ENCODE measurements at regions not wholly inside any gene's neighbourhood (a gene's known extent, or its start where the extent isn't known, plus 50 kb on each side); places are given as distances from the start of the nearest gene placed in this dataset.
"Not testable (repeated sequence)": the region's sequence is repeated elsewhere in the genome, so short reads cannot be mapped to it uniquely, and the experiment has no call there.

GRCh38 chr11:44388828-44389657 lies 79.1 kb upstream of the ALX4 start:
- DNase-seq, result no peak

GRCh38 chr11:44389963-44390605 lies 80.1 kb upstream of the ALX4 start:
- DNase-seq, result no peak

- not testable (repeated sequence) for DNase-seq
These were observed 81.1 kb upstream of the ALX4 start for GRCh38 chr11:44391004-44391403.

- DNase-seq, result not testable (repeated sequence)
These were observed 86.8 kb upstream of the ALX4 start for GRCh38 chr11:44396746-44397145.

- no peak for DNase-seq
These were observed 87.7 kb upstream of the ALX4 start for GRCh38 chr11:44397586-44398178.

DNA sequence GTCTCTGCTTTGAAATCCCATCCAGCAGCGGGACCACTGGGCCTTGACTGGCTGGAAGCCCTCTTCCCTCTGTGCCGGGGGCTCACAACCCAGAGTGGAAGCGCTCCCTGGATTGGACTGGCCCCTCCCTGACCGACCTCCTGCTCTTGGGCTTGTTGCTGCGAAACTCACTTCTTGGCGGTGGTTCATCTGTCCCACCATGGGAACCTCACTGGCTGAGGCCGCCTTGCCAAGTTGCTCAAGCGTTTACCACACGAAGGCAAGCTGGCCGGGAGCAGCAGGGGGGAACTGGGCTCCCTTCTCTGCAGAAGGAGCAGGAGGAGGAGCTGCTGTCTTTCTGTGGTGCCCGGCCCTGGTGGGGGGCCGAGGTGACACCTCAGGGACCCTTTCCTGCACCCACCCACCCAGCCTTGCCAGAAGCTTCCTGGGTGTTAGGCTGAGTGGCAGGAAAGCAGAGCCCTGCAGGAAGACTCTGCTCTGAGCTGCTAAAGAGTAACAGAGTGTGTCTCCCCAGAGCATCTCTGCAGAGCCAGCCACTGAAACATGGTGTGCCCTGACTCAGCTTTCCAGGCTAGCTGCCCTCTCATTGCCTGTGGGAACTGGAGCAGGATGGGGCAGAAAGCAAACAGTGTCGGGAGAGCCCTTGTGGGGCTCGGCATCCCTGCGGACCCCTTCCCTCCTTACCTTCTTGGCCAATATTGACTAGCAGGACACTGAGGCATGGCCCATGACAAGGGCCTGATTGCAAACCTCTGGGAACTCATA lies 88.5 kb upstream of the ALX4 start:
- no peak for DNase-seq

DNA sequence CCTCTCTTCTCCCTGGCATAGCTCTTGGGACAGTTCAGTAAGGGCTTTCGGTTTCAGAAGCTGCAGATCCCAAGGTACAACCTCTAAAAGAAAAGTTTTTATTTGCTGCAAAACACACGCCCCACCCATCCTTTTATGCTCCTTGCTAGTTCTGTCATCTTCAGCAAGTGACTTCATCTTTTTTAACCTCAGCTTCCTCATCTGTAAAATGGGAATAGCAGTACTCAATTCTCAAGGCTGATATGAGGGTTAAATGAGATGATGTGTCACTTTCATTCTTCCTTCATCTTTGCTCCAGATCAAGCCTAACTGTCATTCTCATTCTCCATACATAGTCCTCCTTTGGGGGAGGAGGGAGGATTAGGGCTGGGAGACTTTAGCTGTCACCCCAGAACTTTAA lies 90.0 kb upstream of the ALX4 start:
- no peak for DNase-seq

DNA sequence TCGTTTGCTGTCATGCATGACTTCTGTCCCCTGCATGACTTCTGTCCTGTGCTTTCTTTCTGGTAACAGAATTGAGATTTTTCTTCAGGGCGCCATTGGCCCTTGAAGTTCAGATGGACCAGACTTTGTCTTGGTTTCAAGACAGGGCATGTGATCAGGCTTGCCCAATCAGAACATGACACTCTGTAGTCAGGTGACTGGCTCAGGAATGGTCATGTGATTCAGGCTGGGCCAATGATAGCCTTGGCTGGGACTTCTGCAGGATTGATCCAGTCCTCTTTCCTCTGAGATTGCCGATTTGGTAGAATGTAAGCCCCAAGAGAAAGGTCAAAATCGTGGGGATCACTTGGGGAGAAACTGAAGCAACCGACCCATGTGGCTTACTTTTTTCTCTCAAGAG lies 90.5 kb upstream of the ALX4 start:
- DNase-seq, result no peak

- no peak for DNase-seq
These were observed 92.6 kb upstream of the ALX4 start for GRCh38 chr11:44402466-44403075.

GRCh38 chr11:44403176-44403575 lies 93.2 kb upstream of the ALX4 start:
- DNase-seq, result no peak

DNA sequence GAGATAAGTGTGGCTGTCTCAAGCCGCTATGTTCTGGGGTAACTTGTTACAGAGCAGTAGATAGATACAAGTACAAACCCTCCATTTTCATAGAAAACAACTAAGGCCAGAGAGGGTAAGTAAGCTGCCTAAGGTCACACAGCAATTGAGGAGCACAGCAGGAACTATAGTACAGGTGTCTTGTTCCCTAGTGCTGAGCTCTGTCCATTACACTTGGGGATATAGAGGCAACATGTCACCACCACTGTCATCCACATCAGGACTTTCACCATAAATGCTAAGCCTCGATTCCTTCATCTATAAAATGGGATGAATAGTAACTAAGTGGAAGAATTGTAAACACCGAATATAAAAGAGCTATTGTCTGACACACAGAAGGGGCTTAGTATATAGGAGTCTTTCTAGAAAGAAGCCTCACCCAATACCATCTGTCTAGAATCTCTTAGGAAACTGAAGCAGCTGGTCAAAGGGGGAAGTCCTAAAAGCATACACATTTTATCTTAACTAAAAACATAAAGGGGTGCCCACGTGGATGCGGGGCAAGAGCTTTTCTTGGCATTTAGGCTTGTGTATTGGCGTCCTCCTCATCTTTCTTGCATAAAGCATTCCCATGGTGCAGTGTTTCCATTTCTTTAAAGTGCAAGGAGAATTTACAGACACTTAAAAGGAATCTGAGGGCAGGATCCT lies 93.8 kb upstream of the ALX4 start:
- DNase-seq, result no peak

GRCh38 chr11:44404301-44404700 lies 94.4 kb upstream of the ALX4 start:
- DNase-seq, result no peak

DNA sequence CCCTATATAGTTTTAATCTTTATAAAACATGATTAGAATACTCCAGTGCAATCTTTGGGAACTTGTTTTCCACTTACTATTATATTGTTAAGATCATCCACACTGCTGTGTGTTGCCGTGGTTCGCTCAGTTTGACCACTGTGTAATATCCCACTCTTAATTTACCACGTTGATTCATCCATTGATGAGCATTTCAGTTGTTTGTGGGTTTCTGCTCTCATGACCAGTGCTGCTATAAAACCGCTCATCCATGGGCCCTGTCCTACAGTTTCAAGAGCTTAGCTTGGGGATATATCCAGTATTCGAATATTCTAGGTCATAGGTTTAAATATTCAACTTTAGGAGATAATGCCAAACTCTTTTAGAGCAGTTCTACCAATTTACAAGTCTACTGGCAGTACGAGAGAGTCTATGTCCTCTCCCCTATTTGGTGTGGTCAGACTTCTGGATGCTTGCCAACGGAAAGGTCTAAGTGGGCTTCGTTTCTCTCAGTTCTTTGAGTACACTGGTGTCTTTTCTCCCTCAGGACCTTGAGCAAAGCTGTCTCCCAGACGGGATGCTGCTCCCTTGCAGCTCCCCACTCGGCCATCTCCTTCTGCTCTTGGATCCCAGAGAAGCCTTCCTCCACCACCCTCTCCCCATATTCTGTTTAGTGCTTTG lies 94.9 kb upstream of the ALX4 start:
- no peak for DNase-seq

DNA sequence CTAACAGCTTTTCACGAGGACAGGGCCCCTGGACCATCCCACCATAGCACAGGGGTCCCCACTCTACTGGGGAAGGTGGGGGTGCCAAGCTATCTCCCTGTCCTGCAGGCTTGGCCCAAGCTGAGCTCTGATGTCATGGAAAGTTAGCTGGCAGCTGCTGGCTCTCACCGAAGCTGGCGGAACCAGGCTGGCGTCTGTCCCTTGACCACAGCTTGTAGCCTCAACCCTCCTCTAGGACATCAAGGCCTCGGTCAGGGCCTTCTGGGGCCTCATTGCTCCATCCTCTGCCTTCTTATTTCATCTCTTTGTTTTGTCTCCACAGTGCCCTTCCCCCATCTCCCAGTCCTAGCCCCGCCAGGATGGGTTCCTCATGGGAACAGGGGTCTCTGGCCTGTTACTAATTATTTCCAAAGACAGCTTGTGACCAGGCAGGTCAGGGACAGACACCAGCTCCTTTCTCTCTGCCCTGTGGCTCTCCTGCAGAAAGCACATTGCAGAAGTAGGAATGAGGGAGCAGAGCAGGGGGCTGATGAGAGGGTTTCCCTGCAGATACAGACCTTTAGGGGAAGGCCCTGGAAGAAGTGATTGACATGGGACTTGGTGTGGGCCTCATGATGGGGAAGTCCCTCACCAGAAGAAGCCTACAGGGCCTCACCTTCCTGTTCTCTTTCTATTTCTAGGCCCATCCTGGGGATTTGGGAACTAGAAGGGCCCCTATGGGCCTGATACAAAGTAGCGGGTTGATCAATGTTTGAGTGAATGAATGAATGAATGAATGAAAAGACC lies 97.5 kb upstream of the ALX4 start:
- peak; percentile 13 for DNase-seq

GRCh38 chr11:44408141-44408540 lies 98.2 kb upstream of the ALX4 start:
- no peak for DNase-seq

DNA sequence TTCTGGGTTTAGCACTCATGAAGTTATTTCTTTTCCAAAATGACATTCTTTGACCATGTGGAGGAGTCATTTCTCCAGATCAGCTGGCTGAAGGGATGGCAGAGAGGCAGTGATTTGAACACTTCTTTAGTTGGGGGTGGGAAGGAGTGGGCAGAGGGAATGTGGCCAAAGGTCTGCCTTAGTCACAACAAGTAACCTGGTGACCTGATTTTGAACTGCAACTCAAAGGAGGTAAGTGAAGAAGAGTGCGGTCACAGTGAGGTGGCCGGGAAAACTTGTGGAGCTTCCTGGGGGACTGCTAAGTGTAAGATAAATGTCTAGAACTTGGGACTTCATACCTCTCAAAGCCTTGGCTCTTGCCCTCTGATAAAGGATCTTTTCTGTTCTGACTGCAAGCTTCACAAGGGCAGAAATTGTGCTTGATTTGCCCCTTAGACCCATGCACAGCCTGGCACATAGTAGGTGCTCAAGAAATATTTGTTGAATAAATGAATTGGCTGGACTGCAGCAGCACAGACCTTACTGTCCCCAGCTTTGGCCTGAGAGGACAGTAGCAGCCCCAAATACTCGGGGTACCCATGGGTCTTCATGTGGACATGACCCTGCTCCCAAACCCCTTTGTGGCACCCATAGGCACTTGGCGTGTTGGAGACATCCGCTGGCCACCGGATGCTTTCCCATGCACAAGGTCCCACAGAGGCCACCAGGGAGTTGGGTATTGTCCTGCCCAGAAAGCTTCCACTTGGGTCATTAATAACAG lies 99.0 kb upstream of the ALX4 start:
- DNase-seq, result no peak

GRCh38 chr11:44409558-44410236 lies 99.8 kb upstream of the ALX4 start:
- no peak for DNase-seq

DNA sequence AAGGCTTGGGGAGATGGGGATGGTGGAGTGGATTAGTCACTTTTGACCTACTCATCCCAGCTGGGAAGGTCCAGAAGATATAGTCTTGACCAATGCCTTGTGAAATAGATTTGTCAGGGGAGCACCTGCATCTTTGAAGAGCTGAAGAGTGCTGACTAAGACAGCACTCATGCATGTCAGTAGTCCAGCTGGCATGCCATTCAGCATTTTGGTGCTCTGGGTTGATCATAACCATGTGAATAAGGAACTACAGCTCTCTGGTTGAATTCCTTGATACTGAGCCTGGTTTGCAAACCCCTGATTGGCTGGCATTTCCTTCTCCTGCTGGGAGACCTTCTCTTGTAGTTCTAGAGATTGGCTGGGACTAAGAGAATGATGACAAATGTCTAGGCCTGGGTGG lies 106.8 kb upstream of the ALX4 start:
- no peak for DNase-seq

- DNase-seq, result no peak
These were observed 108.0 kb upstream of the ALX4 start for GRCh38 chr11:44417731-44418455.
